Stimulated activated CD4-positive, alpha-beta T cell treated with anti-CD3 and anti-CD28 coated beads, TNF-alpha, amount 100 ng/mL, for 4 hours (primary cell): ENCODE measurements at regions not wholly inside any gene's neighbourhood (a gene's known extent, or its start where the extent isn't known, plus 50 kb on each side); places are given as distances from the start of the nearest gene placed in this dataset.

Experiments used
- DNase-seq, 3 experiments: peaks; one replicate each; pipeline ENCODE4 v3.0.0-alpha.2; 2020; ENCODE audit warnings: low read depth in 3 of 3

DNA sequence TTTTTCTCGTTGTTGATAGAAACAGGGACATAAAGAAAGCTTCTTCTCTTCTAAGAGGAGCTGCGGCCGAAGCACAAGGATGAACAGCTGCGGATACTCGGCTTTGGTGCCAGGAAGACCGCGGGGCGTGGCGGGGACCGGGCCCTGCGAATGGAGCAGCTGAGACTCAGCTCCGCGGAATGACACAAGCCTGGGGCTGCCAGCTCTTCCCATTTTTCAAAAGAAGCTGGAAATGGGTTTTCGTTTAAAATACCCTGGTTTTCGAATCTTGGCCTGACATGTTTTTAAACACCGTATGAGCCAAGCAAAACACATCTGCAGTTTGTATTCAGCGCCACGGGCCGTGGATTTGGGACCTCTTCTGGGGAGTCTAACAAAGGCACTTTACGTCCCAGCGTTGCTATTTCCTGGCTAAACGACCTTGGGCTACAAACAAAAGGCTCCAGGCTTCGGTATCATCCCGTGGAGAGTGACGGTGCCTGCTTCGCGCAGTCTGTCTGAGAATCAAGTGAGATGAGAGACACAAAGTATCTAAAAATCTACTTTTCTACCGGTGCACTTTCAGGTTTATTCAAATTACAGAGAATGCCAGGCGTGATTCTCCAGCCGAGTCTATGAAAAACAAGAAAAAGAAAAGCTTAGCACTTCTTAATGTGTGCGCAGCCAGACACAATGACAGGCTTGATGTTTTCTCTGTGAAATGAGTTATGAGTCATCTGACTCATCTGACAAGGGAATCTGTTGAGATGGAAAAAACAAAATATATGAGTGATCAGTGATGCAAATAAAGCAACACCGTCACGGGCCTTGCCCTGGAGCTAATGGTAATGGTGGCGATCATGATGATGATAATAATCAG lies 114.0 kb upstream of the TMEM132D start:
- no peak for DNase-seq

DNA sequence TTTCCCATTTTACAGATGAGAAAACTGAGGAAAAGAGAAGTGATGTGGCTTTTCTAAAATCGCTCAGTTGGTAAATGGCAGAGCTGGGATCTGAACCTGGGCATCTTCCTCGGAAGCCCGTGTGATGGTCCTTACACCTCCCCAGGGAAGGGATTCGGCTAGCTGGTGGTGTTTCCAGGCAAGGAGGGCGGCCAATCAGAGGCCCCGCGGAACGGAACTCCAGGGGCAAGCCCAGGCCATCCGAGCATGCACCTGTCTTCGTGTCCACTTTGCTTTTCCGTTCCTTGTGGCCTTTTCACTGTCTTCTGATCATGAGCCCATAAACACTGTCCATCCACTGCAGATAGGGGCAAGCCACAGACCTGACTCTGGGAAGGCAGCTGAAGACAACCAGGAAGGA lies 114.8 kb upstream of the TMEM132D start:
- no peak for DNase-seq

DNA sequence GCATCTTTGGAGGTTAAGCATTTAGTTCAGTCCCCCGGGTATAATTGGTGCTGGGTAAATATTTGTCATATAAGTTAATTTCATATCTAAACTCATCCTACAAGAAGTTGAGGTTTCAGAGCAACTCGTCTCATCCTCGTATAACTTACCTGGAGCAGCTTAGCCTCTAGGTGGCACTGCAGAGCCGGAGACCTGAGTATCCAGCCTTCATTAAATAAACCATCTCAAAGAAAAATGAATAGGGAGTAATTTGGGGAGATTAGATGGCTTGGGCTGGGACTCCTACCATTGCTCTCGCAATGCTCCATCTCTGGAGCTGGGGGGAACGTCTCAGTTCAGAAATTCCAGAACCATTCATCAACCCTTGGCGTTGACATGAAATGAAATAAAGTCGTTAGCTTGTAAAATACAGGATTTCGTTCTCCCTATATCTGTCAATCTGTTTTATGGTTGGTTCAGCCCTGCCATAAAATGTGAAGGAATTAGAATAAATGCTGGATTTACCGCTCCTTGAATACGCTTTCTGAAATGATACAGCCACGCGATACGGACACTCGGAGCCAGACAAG lies 122.9 kb upstream of the TMEM132D start:
- no peak for DNase-seq

DNA sequence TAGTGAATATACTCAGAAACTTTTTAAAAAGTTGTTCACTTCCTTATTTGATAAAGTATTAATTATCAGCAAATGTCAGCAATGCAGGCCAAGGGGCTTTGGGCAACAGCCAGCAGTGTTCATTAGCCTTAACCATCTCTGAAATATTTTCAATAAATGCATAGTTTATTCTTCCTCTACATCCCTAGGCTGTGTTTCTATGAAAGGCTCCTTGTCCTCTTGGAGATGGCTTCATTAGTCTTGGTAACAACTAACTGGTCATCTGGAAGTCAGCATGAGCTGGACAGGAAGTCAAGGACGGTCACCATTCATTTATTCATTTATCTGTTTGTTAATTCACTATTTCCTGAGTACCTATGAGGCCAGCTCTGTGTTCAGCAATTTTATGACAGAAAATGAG lies 124.0 kb upstream of the TMEM132D start:
- no peak for DNase-seq

DNA sequence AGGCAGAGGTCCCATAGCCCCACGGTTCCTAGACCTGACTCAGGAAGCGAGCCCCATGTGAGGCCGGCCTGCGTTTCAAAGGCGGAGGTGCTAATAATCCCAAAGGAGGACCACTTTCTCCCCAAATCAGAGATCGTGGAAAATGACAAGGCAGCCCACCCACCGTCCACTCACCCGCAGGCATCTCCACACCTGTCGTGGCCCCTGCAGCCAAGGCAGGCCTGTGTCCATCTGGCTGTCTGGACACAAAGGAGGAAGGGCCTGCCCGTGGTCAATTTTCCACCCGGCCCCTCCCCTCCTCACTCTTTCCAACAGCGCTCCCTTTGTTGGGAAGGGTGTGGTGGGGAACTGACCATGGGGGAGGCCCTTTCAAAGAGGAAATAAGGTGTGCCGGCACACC lies 125.3 kb upstream of the TMEM132D start:
- DNase-seq = no peak

DNA sequence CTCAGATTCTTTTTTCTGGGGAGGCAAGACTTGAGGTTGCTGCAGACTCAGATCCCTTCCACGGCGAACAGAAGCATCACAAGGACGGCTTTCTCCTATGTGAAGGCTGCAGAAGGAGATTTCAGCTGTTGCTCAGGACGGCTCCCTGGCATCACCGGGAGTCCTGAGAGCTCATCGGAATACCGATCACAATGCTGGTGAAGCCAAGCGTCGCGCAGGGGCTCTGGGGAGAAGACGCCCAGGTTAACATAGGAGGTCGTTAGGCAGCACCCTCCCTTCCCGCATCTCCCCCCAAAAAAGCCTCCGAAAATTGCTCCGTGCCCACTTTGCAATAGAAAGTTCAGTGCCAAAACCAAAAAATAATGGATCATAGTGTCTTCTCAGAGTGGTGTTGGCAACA lies 127.2 kb upstream of the TMEM132D start:
- no peak for DNase-seq

DNA sequence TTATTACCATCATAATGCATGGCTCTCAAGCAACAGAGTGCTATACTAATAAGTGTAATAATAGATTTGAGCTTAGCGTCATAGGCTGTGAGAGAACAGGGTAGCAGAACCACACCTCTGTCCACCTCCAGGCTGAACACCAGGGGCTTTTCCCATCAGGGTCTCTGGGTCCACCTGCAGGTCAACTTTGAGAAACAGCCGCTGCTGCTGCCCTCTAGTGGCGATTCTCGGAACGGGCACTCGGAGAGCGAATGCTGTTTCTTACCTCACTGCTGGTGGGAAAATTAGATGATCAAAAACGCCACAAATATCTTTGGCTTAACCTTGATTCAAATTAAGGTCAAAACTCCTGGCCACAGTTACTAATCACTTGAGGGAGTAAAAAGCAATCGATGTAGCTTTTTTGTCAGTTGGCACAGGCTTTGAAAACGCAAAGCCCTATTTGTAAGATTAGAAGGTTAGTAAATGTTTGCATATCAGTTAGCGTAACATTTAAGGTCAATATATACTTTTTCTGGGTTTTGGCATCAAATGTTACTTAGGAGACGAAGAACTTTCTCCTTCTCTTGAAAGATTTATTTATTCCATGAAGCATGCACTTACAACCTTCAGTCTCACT lies 127.9 kb upstream of the TMEM132D start:
- DNase-seq = peak; percentile 13 to 45 (median 26)

DNA sequence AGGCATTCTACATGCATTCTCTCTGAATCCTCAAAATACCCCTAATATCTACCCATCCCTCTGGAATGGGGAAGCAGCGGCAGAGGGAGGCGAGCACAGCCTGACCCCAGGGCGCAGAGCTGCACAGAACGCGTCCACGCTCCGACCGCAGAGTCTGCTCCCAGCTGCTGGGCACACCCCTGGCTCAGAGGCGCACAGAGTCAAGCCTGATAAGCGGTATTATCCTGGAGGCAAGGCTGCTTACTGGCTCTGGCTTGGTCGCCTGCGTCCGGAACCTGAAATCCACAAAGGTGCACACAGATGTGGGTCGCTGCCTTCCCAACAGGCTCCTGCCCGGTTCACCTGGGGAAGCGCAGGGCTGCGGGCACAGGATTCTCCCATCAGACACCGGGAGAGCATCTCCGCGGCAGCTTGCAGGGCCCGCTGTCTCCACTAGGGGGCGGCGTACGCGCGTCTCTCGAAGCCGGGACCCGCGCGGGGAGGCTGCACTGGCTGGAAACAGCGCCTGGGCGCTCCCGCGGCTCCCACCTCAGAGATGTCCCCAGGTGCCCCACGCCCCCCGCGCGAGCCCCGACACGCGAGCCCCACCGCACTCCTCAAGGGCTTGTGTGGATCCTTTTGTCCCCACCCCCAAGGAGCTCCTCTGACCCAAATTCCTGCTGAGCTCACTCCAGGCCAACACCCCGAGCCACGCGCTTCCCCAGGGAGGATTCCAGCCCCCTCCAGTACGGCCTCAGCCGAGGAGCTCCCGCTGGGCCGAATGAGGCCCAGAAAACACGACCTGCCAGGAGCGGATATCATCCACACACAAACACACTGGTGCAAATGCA lies 120.1 kb upstream of the FZD10 start:
- peak in 2 of 3 experiments; percentile 2 to 18 for DNase-seq

DNA sequence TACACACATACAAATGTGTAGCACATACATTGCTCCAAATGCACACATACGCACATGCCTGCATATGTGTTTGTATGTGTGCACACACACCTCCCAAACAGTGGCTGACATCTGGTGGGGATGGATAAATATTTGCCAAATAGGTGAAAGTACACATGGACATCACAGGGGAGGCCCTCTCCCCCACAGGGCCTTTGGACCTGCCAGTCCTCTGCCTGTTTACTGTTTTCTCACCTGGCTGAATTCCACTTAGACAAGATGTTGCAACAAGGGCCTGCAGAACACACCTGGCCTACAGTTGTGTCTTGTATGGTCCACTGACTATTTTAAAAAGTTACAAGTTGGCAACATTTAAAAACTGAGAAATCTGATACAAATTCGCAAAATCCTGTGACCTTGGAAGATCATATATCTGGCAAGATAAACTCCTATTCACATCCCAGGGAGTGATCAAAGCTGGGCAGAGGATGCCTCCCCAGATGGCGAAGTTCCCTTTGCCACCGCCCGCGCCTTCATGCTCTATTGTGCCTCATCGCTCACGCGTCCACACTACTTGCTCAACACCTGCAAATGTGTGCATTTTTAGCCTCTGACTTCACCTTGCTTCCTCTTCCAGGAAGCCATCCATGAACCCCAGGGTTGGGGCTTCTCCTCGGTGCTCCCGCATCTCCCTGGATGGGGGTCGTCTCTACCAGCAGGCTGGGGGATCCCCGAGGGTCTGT lies 118.4 kb upstream of the FZD10 start:
- DNase-seq = no peak

DNA sequence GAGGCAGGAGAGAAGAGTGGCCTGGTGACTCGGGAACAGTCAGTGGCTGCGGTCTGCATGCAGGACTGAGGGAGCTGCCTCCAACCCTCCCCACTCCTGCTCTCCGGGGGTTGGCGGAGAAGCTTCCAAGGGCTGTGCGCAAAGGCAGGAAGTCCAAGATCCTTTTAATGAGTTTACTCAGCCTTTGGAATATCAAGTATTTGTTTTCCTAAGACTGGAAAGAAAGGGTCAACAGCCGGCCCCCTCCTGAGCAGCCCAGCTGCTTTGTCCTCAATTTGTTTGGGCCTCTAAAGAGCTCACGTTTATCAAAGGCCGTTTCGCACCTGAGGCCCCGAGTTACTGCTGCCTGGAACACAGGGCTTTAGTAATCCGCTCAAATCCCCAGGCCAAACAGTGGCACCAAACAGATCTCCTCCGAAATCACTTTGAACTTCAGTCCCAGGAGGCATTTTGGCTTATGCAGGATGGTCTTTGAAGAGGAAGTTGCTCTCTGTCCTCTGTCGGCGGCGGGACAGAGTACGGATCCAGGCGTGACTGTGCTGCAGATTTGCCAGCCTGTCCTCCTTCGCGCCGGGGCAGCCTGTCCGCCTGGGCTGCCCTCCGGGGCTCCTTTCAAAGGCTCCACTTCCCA lies 117.2 kb upstream of the FZD10 start:
- no peak for DNase-seq

DNA sequence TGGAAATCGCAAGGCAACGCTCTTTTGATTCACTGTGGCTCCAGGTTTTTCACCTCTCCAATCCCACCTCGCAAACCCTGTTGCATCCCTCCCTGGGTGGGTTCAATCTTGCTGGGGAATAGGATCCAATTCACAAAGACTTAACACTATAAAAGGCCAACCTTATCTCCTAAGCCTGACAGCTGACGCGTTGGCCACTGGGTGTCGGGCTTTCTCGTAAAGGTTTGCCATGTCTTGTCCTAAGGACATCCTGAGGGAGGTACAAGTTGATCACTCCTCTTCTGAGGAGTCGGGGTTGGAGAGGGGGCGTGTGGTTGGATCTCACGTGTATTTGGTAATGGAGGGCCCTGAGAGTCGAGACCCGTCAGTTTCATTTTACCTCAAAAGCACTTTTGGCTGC lies 112.6 kb upstream of the FZD10 start:
- no peak for DNase-seq

DNA sequence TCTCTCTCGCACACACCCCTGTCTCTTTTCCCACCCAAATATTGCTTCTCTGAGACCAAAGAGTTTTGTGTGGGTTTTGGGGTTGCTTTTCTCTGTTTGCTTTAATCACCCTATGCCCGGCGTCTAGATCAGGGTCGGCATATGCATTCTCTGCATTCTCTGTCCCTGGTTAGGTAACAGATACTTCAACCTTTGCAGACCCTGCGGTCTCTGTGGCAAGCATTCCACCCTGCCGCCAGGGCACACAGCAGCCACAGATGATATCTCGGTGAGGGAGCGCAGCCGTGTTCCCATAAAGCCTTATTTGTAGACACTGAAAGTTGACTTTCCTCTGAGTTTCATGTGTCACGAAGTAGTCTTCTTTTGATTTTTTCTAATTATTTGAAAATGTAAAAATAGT lies 110.4 kb upstream of the FZD10 start:
- DNase-seq = no peak

DNA sequence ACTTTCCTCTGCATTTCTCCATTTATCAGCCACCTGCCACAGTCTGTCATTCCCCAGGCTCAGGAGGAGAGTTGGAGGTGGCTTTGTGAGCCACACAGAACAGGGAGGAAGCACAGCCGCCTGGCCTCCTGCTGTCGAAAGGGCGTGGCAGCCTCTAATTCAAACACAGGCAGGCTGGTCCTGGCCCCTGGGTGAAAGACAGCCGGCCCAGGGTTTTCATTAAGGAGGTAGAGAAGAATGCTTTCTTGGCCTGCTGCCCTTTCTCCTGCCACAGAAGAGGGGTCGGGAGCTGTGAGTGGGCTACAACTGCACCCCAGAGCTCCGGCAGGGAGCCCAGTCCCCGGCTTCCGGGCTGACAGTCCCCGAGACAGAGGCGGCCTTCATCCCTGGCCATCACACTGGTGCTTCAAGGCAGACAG lies 108.6 kb upstream of the FZD10 start:
- no peak for DNase-seq

DNA sequence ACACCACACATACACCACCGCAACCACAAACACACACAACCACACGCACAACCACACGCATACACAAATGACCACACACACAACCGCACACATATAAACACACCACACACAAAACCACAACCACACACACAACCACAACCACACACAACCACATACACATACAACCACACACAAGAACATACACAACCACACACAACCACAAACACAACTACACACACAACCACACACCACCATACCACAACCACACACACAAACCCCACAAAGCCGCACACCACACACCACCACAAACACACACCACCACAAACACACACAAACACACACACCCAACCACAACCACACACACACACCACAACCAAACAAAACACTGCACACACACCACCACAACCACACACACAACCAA lies 107.5 kb upstream of the FZD10 start:
- no peak for DNase-seq

DNA sequence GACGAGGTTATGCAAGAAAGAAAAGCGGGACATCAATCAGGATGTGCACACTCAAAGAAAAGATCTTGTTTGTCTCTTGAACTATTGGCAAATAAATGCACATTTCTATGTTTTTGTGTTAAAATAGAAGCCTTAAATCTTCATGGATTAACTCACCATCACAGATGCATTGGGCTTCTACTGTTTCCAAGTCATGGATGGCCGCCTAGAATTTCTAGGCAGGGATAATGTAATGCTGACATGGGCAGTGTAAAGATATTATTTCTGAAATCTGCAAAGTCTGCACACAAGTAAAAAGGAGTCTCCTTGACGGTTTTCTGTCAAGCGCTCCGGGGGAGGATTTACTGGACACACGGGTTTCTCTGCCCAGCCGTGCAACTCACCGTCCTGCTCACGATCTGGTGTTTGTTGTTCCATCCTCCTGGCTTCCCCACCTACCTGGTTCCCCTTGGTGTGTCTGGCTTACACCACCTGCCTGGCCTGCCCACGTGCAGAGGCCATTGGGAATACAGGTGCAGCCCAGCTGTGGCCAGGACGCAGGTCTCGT lies 103.3 kb upstream of the FZD10 start:
- DNase-seq = no peak

DNA sequence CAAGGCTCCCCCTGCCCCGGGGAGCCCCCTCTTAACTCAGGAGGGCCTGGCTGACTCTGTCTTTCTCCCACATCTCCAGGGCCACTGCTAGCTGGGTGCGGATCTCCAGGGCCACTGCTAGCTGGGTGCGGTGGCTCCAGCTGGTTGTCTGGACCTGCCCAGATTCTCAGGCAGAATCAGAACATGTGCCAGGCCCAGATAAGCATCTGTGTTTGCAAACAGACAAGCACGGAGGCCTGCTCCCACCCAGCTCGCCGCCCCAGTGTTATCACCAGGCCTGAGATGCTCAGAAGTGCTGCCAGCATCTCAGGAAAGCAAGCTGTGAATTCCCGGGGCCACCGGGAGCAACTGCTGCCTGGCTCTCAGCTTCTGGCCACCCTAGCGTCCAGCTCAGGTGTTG lies 98.4 kb upstream of the FZD10 start:
- DNase-seq = no peak

DNA sequence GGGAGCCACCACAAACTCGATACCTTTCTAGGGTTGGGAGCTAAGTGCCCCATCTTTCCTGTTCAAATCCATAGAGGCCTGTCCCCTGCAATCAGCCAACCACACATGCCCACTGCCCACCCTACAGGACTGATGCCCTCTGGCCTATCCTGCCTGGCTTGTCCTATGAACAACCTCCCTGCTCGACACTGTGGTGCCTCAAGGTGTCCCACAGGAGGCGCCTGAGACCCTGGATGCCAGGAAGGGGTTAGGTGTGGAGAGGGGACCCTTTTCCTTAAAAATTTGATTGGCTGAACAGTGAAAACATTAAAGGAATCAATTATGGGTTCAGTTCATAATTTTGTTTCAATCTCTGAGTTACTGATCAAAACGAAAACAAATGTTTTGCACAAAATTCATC lies 97.3 kb upstream of the FZD10 start:
- DNase-seq = no peak

DNA sequence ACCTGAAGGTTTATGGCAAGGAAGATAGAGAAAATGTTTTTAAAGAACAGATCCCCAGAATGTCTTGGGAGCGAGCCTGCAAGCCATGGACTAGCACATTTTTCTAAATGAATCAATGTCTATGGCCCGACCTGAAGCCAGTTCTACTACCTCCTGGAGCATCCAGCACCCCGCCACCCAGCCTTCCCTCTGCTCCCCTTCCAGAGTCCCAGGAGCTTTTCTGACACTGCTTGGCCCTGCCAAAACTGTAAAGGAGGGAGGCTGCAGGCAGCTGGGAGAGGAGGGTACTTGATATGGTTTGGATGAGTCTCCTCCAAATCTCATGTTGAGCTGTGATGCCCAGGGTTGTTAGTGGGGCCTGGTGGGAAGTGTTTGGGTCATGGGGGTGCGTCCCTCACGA lies 95.5 kb upstream of the FZD10 start:
- DNase-seq = no peak

DNA sequence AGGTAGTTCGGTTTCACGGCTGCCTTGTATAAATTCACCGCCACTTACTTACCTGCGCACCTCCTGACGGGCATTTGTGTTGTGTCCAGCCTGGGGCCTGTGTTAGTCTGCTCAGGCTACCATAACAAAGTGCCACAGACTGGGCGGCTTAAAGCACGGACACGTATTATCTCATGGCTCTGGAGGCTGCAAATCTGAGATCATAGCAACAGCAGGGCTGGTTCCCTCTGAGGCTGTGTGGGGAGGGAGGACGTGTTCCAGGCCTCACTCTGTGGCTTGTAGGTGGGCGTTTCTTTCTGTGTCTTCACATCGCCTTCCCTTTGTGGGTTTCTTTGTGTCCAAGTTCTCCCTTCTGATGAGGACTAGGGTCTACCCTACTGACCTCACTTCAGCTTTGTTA lies 93.5 kb upstream of the FZD10 start:
- no peak for DNase-seq

DNA sequence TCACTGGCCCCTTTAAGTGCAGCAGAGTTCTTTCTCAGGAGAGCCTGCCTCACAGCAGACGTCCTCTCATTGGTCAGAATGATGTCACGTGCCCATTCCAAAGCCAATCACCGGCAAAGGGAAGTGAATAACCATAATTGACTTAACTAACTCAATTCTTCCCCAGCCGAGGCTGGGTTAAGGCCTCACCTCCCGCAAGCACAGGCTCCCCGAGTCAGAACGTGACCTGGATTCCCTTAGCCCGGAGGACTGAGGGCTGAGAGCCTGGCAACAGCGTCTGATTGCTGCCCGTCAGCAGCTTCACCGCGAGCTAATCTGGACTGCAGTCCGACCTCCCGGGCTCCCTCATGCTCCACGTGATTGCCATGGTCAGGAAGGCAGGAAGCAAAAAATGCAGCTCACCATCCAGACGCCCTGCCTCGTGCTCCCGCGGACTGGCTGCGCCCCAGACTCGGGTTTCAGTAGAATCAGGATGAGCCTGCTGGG lies 92.1 kb upstream of the FZD10 start:
- no peak for DNase-seq

DNA sequence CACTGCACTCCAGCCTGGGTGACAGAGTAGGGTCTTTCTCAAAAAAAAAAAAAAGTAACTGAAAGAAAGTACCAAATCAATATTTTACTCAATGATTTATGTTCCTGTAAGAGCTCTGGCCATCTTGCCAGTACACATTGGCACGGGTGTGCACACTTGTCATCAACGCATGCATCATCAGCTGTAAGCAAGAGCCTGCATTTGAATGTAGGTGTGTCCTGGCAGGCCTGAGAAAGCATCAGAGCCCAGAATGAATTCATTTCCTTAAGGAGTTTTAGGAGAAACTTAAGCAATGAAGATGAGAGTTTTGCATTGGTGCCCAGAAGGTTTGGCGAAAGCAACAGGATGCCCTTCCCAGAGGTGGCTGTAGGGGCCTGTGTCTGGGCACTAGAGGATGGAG lies 88.5 kb upstream of the FZD10 start:
- DNase-seq = no peak
